ENCODE measurements at regions not wholly inside any gene's neighbourhood (a gene's known extent, or its start where the extent isn't known, plus 50 kb on each side); places are given as distances from the start of the nearest gene placed in this dataset.

- no peak for DNase-seq
- no peak overlapping the region for H3K27ac ChIP-seq
- no peaks in the 10 kb centered on the region for H3K9me3 ChIP-seq (ENCODE audit: severe bottlenecking)
- no peak overlapping the region for H3K4me3 ChIP-seq (ENCODE audit: low read depth, low read length)
- peaks cover 21% of the 10 kb centered on the region for H3K27me3 ChIP-seq (ENCODE audit: insufficient read depth, low read depth, severe bottlenecking)
- TF ChIP-seq CTCF (IDR thresholded peaks at IDR 0.05; ENCODE audit: low read depth, low read length): peak; percentile 38; the same call in 1 of the 2 replicates
- no peaks in the 10 kb centered on the region for H3K36me3 ChIP-seq
Measured at GRCh38 chrX:100512471-100512870, 72.3 kb upstream of the TNMD start.

GRCh38 chrX:100494646-100495370 lies 84.7 kb upstream of the PCDH19 start:
- Histone ChIP-seq H3K27me3 (ENCODE audit: insufficient read depth, low read depth, severe bottlenecking) (peaks cover 29% of the 10 kb centered on the region), H3K36me3 (no peaks in the 10 kb centered on the region), H3K4me3 (ENCODE audit: low read depth, low read length) (no peak overlapping the region), H3K9me3 (ENCODE audit: severe bottlenecking) (no peaks in the 10 kb centered on the region), H3K27ac (no peak overlapping the region)
- DNase-seq: no peak
- no peak for TF ChIP-seq CTCF (IDR thresholded peaks at IDR 0.05; ENCODE audit: low read depth, low read length)

- H3K9me3 ChIP-seq (ENCODE audit: severe bottlenecking): no peaks in the 10 kb centered on the region
- H3K27me3 ChIP-seq (ENCODE audit: insufficient read depth, low read depth, severe bottlenecking): peaks cover 44% of the 10 kb centered on the region
- H3K27ac ChIP-seq: no peak overlapping the region
- H3K36me3 ChIP-seq: no peaks in the 10 kb centered on the region
- no peak for DNase-seq
- H3K4me3 ChIP-seq (ENCODE audit: low read depth, low read length): no peak overlapping the region
- no peak for TF ChIP-seq CTCF (IDR thresholded peaks at IDR 0.05; ENCODE audit: low read depth, low read length)
Measured at GRCh38 chrX:100491174-100491573, 81.1 kb upstream of the PCDH19 start.

- TF ChIP-seq CTCF (IDR thresholded peaks at IDR 0.05; ENCODE audit: low read depth, low read length): no peak
- Histone ChIP-seq H3K27ac (no peak overlapping the region), H3K4me3 (ENCODE audit: low read depth, low read length) (no peak overlapping the region), H3K9me3 (ENCODE audit: severe bottlenecking) (no peaks in the 10 kb centered on the region), H3K27me3 (ENCODE audit: insufficient read depth, low read depth, severe bottlenecking) (peaks cover 45% of the 10 kb centered on the region), H3K36me3 (no peaks in the 10 kb centered on the region)
- DNase-seq: no peak
Measured at GRCh38 chrX:100487795-100488194, 77.7 kb upstream of the PCDH19 start.

- Histone ChIP-seq H3K4me3 (ENCODE audit: low read depth, low read length) (no peak overlapping the region), H3K27me3 (ENCODE audit: insufficient read depth, low read depth, severe bottlenecking) (peaks cover 35% of the 10 kb centered on the region), H3K27ac (no peak overlapping the region), H3K36me3 (no peaks in the 10 kb centered on the region), H3K9me3 (ENCODE audit: severe bottlenecking) (no peaks in the 10 kb centered on the region)
- DNase-seq: no peak
- no peak for TF ChIP-seq CTCF (IDR thresholded peaks at IDR 0.05; ENCODE audit: low read depth, low read length)
Measured at GRCh38 chrX:100484971-100485370, 74.9 kb upstream of the PCDH19 start.

- H3K9me3 ChIP-seq (ENCODE audit: severe bottlenecking): no peaks in the 10 kb centered on the region
- H3K27me3 ChIP-seq (ENCODE audit: insufficient read depth, low read depth, severe bottlenecking): peaks cover 29% of the 10 kb centered on the region
- no peak for TF ChIP-seq CTCF (IDR thresholded peaks at IDR 0.05; ENCODE audit: low read depth, low read length)
- H3K4me3 ChIP-seq (ENCODE audit: low read depth, low read length): no peak overlapping the region
- no peaks in the 10 kb centered on the region for H3K36me3 ChIP-seq
- DNase-seq: no peak
- no peak overlapping the region for H3K27ac ChIP-seq
Measured at GRCh38 chrX:100479329-100479728, 69.3 kb upstream of the PCDH19 start.
